Left cardiac atrium (tissue), 4 donors: ENCODE measurements at regions not wholly inside any gene's neighbourhood (a gene's known extent, or its start where the extent isn't known, plus 50 kb on each side); places are given as distances from the start of the nearest gene placed in this dataset.
A peak's percentile ranks its signal among the peaks of the same experiment; 100 is the strongest.
"Not testable (repeated sequence)": the region's sequence is repeated elsewhere in the genome, so short reads cannot be mapped to it uniquely, and the experiment has no call there.

Source experiments
- ATAC-seq, 2 donors: fragments of 200-7000 bp; cut with Tn5 transposase; one replicate each; pipeline ENCODE4 v1.9.1; 2020; ENCODE audit warnings: mild to moderate bottlenecking in 2 of 2, moderate library complexity in 2 of 2
- DNase-seq: peaks from one replicate; pipeline ENCODE4 v3.0.0-alpha.2; 2020
- intact Hi-C, 2 donors: fragments of 100-400 bp; cut with DNase I; formaldehyde crosslinking; loops; one replicate each; pipeline versions ENCODE4 v1.14.1 to v1.15.1; 2022 to 2023
- donor health status: DM: no; HTN: yes; CAD: no.
- donor health status: DM: no; HTN: yes; CAD: no; lungs with severe emphysema.
- donor health status: DM: yes; HTN: yes; CAD: no.
- donor health status: Dilated cardiomyopathy.

- DNase-seq (no peak), ATAC-seq (no peak)
- intact Hi-C loops = loop anchor here (5.0 to 10.0 kb wide), 3 partner anchors 283 to 390 kb away; partner anchors contain the start of gene ITGA8 (in 1 of the 2)
Measured at GRCh38 chr10:15432266-15432665, 61.2 kb upstream of the FAM171A1 start.

GRCh38 chr10:15430969-15431771 lies 60.1 kb upstream of the FAM171A1 start:
- no peak for DNase-seq

GRCh38 chr10:15428681-15429080 lies 57.6 kb upstream of the FAM171A1 start:
- ATAC-seq (no peak), DNase-seq (no peak)
- intact Hi-C loops = no loop called here

More at GRCh38 chr10:15430969-15431771, 60.1 kb upstream of the FAM171A1 start:
- no peak for ATAC-seq
- intact Hi-C loops = loop anchor here (5.0 to 10.0 kb wide), 3 partner anchors 284 to 391 kb away; partner anchors contain the start of gene ITGA8 (in 1 of the 2)

GRCh38 chr10:15427843-15428414 lies 56.8 kb upstream of the FAM171A1 start:
- intact Hi-C loops = no loop called here
- no peak for DNase-seq
- peak; percentile 39 to 41 for ATAC-seq

GRCh38 chr10:15426558-15426957 lies 55.5 kb upstream of the FAM171A1 start:
- intact Hi-C loops = no loop called here
- DNase-seq (no peak), ATAC-seq (no peak)

- no peak for ATAC-seq
- intact Hi-C loops = no loop called here
- no peak for DNase-seq
Measured at GRCh38 chr10:15426115-15426514, 55.0 kb upstream of the FAM171A1 start.

- ATAC-seq, intact Hi-C loops, DNase-seq: not testable (repeated sequence)
Measured at GRCh38 chr10:15421875-15422274, 50.8 kb upstream of the FAM171A1 start.
